ENCODE measurements at regions not wholly inside any gene's neighbourhood (a gene's known extent, or its start where the extent isn't known, plus 50 kb on each side); places are given as distances from the start of the nearest gene placed in this dataset.

GRCh38 chr2:17136877-17137276, 381.4 kb downstream of the RAD51AP2 start:
- no peak for TF ChIP-seq POLR2A (IDR thresholded peaks at IDR 0.05)
- TF ChIP-seq CTCF (IDR thresholded peaks at IDR 0.05) = no peak
- no peak for TF ChIP-seq EP300 (IDR thresholded peaks at IDR 0.05)

Data from suprapubic skin (tissue), 3 donors.